ENCODE measurements at regions not wholly inside any gene's neighbourhood (a gene's known extent, or its start where the extent isn't known, plus 50 kb on each side); places are given as distances from the start of the nearest gene placed in this dataset.

DNA sequence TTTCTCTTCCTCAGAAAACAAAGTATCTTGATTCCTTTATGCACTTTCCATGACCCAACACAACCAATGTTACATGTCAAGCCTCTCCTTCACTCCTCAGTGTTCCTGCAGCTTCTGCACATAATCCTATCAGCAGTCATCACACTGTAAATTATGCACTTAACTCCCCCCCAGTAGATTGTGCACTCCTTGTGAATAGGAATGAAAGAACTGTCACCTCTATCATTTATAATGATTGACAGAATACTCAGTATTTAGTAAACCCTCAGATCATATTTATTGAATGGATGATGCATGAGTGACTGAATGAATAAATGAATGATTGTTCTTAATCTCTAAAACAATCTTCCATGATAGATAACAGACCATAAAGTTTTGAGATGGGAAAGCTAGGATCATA is 253.3 kb downstream of the HS3ST1 start:
- TF ChIP-seq, protein P1, sequence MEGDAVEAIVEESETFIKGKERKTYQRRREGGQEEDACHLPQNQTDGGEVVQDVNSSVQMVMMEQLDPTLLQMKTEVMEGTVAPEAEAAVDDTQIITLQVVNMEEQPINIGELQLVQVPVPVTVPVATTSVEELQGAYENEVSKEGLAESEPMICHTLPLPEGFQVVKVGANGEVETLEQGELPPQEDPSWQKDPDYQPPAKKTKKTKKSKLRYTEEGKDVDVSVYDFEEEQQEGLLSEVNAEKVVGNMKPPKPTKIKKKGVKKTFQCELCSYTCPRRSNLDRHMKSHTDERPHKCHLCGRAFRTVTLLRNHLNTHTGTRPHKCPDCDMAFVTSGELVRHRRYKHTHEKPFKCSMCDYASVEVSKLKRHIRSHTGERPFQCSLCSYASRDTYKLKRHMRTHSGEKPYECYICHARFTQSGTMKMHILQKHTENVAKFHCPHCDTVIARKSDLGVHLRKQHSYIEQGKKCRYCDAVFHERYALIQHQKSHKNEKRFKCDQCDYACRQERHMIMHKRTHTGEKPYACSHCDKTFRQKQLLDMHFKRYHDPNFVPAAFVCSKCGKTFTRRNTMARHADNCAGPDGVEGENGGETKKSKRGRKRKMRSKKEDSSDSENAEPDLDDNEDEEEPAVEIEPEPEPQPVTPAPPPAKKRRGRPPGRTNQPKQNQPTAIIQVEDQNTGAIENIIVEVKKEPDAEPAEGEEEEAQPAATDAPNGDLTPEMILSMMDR (IDR thresholded peaks at IDR 0.05): no peak
- no peak for TF ChIP-seq POLR2AphosphoS5 (IDR thresholded peaks at IDR 0.05)

Data from gastroesophageal sphincter (tissue), 3 donors.